ENCODE measurements at regions not wholly inside any gene's neighbourhood (a gene's known extent, or its start where the extent isn't known, plus 50 kb on each side); places are given as distances from the start of the nearest gene placed in this dataset.

DNA sequence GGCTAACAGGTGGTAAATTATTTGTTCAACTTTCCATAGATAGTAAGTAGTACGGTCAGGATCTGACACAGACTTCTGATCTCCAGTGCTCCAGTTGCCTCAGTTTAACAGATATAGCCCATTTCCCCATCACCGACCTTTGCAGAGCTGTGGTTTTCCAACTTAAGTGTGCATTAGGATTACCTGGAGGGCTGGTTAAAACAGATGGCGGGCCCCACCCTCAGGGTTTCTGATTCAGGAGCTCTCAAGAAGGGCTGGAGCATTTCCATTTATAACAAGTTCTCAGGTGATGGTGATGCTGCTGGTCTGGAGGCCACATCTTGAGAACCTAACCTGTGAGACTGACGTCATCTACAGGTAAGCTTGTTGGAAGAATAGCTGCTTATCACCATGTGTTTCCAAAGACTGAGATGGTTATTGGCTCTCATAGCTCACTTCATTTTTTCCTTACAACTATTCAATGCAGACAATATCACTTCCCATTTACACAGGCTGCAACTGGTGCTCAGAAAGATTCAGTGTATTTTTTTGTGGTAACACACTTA is 360.1 kb upstream of the CHD6 start:
- TF ChIP-seq L3MBTL2 (conservative IDR thresholded peaks at IDR 0.05) (no peak), TARDBP (IDR thresholded peaks at IDR 0.05) (no peak), FOXK2 (IDR thresholded peaks at IDR 0.05) (no peak), BHLHE40 (IDR thresholded peaks at IDR 0.05; ENCODE audit: borderline replicate concordance) (no peak), HDGF (IDR thresholded peaks at IDR 0.05; ENCODE audit: borderline replicate concordance) (no peak), FOXM1 (IDR thresholded peaks at IDR 0.05; ENCODE audit: borderline replicate concordance) (no peak)
